HuH-7.5 (cell line): ENCODE measurements at regions not wholly inside any gene's neighbourhood (a gene's known extent, or its start where the extent isn't known, plus 50 kb on each side); places are given as distances from the start of the nearest gene placed in this dataset.
"Not testable (repeated sequence)": the region's sequence is repeated elsewhere in the genome, so short reads cannot be mapped to it uniquely, and the experiment has no call there.

Experiments used
- DNase-seq: peaks from one replicate; pipeline ENCODE4 v3.0.0; 2011; ENCODE audit warnings: low spot score

DNA sequence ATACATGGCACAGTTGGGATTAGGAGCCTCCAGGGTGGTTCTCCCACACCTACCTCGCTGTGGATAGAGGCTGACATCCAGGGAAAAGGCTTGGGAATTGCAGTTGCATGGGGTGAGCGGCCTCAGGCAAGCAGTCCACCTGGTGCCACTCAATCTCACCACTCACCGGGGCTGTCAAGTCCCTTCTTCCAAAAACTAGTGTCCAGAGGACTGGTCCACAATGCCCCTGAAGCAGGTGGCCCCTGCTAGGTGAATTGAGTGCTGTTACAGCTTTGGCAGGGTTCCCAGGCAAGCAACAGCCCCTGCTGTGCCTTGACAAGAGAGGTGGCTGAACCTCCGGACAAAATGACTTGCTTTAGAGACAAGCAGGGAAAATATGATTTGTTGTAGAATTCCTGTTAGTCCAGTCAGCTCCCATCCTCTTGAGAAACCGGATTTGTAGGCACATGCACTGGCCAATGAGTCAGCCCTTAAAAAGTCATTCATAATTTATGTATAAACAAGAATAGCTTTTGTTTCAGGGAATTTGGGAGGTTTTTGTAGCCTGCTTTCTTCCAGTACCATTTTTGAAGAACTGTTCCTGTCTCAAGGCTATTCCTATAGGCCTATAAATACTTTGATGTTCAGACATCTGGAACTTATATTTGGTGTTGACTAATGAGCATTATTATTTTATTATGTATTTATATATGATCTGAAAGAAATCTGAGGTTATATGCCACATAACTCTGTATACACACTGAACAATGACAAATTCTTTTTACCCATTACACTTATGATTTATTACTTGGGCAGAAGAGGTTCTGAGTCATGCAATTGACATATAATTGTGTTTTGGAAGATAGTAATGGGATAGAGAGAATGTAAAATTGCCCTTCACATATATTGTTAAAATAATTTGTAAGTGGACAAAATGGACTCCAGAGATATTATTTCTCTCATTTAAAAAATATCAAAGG is 411.1 kb downstream of the ACTL7B start:
- no peak for DNase-seq

DNA sequence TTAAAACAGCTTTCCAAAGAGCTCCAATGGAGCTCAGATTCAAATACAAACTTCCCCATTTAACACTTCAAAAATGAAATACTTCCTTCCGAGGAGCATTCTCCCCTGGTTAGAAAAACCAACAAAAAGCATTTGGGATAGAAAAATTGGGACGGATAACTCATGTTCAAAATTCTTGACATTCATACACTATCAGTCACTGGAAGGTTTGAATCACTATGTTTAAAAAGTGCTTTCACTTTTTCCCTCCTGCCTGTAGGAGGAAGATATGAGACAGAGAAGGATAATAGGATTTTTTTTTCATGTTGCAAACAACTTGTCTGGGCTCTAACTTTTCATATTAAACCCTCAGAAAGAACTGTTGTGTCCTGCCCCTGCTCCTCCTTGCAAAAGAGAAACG is 412.0 kb downstream of the ACTL7B start:
- DNase-seq = no peak

DNA sequence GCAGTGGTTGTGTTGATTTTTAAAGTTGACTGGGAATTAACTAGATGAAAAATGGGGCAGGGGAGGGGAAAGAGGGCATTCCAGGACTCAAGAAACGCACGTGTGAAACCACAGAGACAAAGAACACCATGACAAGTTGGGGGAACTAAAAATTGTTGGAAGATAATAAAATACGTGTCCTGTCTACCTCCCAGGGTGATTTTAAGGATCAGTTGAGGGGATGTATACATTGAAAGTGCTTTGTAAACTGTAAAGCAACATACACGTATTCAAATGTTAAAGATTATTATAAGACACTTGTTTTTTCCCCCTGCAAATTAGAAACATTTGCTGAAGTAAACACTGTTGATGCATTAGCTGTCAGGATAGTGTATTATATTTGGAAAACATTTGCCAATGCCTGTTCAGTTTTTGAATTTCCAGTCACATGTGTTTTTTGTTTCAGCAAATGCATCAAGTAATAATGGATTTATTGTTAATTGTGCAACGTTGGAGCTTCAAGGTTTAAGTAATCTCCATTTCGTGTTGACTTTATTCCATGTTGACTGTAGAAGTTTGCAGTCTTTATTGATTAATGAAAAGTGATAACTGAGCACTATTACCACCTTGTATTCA is 412.7 kb downstream of the ACTL7B start:
- no peak for DNase-seq

GRCh38 chr9:108442627-108443018 is 413.2 kb downstream of the ACTL7B start:
- DNase-seq = no peak

GRCh38 chr9:108441726-108442125 is 414.1 kb downstream of the ACTL7B start:
- no peak for DNase-seq

GRCh38 chr9:108441251-108441650 is 414.5 kb downstream of the ACTL7B start:
- DNase-seq = no peak

GRCh38 chr9:108439947-108440346 is 415.8 kb downstream of the ACTL7B start:
- DNase-seq = no peak

- DNase-seq = no peak
These were observed 418.1 kb downstream of the ACTL7B start for GRCh38 chr9:108437656-108438055.

GRCh38 chr9:108436448-108436847 is 419.3 kb downstream of the ACTL7B start:
- DNase-seq = no peak

- DNase-seq = no peak
These were observed 421.3 kb downstream of the ACTL7B start for GRCh38 chr9:108434502-108434901.

GRCh38 chr9:108434036-108434435 is 421.8 kb downstream of the ACTL7B start:
- DNase-seq = no peak

GRCh38 chr9:108430655-108431054 is 425.1 kb downstream of the ACTL7B start:
- no peak for DNase-seq

- DNase-seq = no peak
These were observed 428.0 kb downstream of the ACTL7B start for GRCh38 chr9:108427751-108428150.

- not testable (repeated sequence) for DNase-seq
These were observed 429.3 kb downstream of the ACTL7B start for GRCh38 chr9:108426421-108426940.

DNA sequence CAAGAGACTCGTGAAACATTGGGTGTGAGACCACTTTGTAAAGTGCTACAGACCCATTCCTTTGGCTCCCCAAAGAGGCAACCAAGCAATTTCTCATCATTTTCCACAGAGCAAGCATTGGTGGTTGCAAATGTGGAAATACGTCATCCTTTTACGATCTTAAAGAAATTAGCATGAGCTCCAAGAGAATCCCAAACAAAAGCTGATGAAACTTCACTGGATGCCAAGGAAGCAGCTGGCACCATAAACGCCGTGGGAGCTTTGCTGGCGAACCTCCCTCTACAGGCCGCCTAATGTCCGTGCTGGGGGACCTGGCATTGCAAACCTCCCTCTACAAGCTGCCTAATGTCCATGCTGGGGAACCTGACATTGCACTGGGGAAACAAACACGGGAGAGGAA is 432.4 kb downstream of the ACTL7B start:
- DNase-seq = no peak

DNA sequence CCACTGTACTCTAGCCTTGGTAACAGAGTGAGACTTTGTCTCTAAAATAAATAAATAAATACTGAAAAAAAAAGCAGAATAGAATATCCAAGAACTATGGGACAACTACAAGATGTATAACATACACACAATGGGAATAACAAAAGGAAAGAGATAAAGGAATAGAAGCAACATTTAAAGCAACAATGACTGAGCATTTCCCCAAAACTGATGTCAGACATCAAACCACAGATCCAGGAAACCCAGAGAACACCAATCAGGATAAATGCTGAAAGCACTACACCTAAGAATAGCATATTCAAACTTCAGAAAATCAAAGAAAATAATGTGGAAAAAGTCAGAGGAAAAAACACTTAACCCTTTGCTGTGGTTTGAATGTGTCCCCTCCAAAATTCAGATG is 436.4 kb downstream of the ACTL7B start:
- DNase-seq = no peak

GRCh38 chr9:108417726-108418125 is 438.1 kb downstream of the ACTL7B start:
- DNase-seq = no peak

GRCh38 chr9:108417312-108417711 is 438.5 kb downstream of the ACTL7B start:
- DNase-seq = no peak

GRCh38 chr9:108416324-108416723 is 439.5 kb downstream of the ACTL7B start:
- no peak for DNase-seq

DNA sequence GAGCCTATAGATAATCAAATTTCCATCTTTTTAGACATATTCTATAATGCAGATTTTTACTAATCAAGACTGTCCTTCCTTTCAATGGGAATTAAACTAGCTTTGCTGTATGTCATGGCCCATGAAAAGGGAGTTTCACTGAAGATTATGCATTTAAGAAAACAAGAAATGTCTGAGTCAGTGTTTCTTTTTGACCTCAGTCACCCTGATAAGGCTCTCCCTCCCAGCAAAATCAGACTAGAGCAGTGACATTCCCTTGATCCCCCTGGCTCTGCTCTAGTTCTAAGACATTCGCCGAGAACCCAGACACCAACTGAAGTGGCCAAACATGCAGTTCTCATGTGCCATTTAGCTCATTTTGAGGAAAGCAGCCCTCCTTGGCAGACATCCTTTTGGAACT is 442.0 kb downstream of the ACTL7B start:
- DNase-seq = no peak

DNA sequence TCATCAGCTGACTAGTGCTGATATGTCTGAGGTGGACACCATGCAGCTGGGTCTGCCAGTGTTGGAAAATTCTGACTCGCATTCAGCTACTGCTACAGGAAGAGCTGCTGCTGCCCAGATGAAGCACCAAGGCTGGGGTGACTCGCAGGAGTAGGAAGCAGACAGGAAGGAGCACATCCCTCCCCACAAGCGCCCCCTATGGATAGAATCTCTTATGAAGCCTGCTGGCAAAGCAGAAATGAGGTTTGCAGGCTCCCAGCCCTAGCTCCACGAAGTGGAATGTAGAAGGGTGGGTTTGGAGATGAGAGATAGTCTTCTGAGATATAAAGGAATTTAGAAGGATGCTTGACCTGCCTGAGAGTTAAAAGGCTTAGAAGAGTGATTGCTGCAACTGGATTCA is 443.0 kb downstream of the ACTL7B start:
- no peak for DNase-seq

DNA sequence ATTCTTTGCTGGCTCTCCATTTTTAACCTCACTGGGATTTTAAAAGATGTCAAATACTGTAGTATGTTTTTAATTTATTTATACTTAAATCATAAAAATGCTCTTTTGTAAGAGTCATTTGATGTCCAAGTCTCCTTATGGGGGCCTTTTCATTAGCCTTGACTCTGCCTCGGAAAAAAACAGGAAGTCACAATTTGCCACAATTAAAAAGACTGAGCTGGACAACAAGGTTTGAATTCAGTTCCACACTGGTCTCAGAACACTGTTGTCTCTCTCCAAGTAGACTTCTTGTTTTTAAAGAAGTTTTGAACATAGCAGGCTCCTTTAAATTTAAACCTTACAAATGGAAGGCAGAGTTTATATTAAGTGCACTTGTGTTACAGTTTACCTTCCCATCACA is 444.2 kb downstream of the ACTL7B start:
- no peak for DNase-seq

- DNase-seq = no peak
These were observed 445.6 kb downstream of the ACTL7B start for GRCh38 chr9:108410161-108410560.
